ENCODE measurements at regions not wholly inside any gene's neighbourhood (a gene's known extent, or its start where the extent isn't known, plus 50 kb on each side); places are given as distances from the start of the nearest gene placed in this dataset.

- no peak for TF ChIP-seq CTCF (conservative IDR thresholded peaks at IDR 0.05; ENCODE audit: low read length)
- TF ChIP-seq EZH2phosphoT487 (IDR thresholded peaks at IDR 0.05; ENCODE audit: borderline replicate concordance, low read depth, low read length) = no peak
These were observed 140.9 kb upstream of the XPO1 start for GRCh38 chr2:61679096-61679495.
